ENCODE measurements at regions not wholly inside any gene's neighbourhood (a gene's known extent, or its start where the extent isn't known, plus 50 kb on each side); places are given as distances from the start of the nearest gene placed in this dataset.
A peak's percentile ranks its signal among the peaks of the same experiment; 100 is the strongest.

DNA sequence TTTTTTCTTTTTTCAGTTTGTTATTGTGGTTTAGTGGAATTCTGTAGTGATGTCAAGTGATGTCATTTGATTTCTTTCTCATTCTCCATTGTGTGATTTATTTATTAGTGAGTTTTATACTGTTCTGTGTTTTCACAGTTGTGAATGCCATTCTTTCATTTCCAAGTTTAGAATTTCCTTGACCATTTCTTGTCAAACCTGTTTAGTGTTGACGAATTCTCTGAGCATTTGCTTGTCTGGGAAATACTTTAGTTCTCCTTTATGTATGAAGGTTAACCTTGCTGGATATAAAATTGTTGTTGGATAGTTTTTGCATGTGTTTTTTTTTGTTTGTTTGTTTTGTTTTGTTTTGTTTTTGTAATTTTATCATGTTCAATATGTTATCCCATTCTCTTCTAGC, 633.6 kb upstream of the FAT3 start:
- H3K36me3 ChIP-seq (replicated peaks; ENCODE audit: insufficient read depth, low read length), result no peaks in the 10 kb centered on the region
- peaks cover 4% of the 10 kb centered on the region for H3K4me1 ChIP-seq (ENCODE audit: low read length)
- no peak overlapping the region for H3K9ac ChIP-seq (ENCODE audit: low read length)
- H2AFZ ChIP-seq (ENCODE audit: low read length), result no peak overlapping the region
- no peaks in the 10 kb centered on the region for H3K9me3 ChIP-seq (replicated peaks; ENCODE audit: insufficient read depth, low read length)
- H4K20me1 ChIP-seq (ENCODE audit: insufficient read depth, low read length), result no peaks in the 10 kb centered on the region
- peaks cover under 1% of the 10 kb centered on the region; the same call in 1 of the 2 replicates for H3F3A ChIP-seq (ENCODE audit: insufficient read depth, low read length)
- no peak for DNase-seq
- no peaks in the 10 kb centered on the region for H3K9me2 ChIP-seq (replicated peaks; ENCODE audit: insufficient read depth, low read length)
- H3K4me2 ChIP-seq (ENCODE audit: low read depth, low read length), result no peak overlapping the region
- TF ChIP-seq, protein P1, sequence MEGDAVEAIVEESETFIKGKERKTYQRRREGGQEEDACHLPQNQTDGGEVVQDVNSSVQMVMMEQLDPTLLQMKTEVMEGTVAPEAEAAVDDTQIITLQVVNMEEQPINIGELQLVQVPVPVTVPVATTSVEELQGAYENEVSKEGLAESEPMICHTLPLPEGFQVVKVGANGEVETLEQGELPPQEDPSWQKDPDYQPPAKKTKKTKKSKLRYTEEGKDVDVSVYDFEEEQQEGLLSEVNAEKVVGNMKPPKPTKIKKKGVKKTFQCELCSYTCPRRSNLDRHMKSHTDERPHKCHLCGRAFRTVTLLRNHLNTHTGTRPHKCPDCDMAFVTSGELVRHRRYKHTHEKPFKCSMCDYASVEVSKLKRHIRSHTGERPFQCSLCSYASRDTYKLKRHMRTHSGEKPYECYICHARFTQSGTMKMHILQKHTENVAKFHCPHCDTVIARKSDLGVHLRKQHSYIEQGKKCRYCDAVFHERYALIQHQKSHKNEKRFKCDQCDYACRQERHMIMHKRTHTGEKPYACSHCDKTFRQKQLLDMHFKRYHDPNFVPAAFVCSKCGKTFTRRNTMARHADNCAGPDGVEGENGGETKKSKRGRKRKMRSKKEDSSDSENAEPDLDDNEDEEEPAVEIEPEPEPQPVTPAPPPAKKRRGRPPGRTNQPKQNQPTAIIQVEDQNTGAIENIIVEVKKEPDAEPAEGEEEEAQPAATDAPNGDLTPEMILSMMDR (IDR thresholded peaks at IDR 0.05; ENCODE audit: low read length), result no peak
- no peak for TF ChIP-seq EZH2 (optimal IDR thresholded peaks at IDR 0.05; ENCODE audit: low read depth, low read length)
- no peak for TF ChIP-seq EZH2phosphoT487 (IDR thresholded peaks at IDR 0.05; ENCODE audit: low read length)
- H3K27ac ChIP-seq (ENCODE audit: low read length), result no peak overlapping the region
- H3K79me2 ChIP-seq (ENCODE audit: low read length), result no peaks in the 10 kb centered on the region
- no peak overlapping the region for H3K4me3 ChIP-seq (ENCODE audit: low read length)
- no peaks in the 10 kb centered on the region for H3K27me3 ChIP-seq (replicated peaks; ENCODE audit: insufficient read depth, low read length)

DNA sequence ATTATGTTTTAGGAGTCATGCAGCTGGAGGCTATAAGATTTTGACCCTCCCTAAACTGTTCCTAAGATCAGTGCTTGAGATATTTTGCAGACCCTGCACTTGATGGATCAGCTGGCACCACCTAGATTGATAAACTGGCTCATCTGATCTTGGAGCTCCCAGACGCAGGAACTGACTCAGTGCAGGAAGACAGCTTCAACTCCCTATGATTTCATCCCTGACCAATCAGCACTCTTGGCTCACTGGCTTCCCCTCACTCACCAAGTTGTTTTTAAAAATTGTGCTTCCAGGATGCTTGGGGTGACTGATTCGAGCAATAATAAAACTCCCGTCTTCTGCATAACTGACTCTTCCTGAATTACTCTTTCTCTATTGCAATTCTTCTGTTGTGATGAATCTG, 637.5 kb upstream of the FAT3 start:
- Histone ChIP-seq H3K79me2 (ENCODE audit: low read length) (no peaks in the 10 kb centered on the region), H3F3A (ENCODE audit: insufficient read depth, low read length) (peaks cover 23% of the 10 kb centered on the region), H3K27me3 (replicated peaks; ENCODE audit: insufficient read depth, low read length) (no peaks in the 10 kb centered on the region), H3K4me2 (ENCODE audit: low read depth, low read length) (no peak overlapping the region), H3K4me1 (ENCODE audit: low read length) (peaks cover 13% of the 10 kb centered on the region), H3K9me2 (replicated peaks; ENCODE audit: insufficient read depth, low read length) (no peaks in the 10 kb centered on the region), H2AFZ (ENCODE audit: low read length) (no peak overlapping the region), H3K9ac (ENCODE audit: low read length) (no peak overlapping the region), H3K27ac (ENCODE audit: low read length) (no peak overlapping the region), H4K20me1 (ENCODE audit: insufficient read depth, low read length) (no peaks in the 10 kb centered on the region), H3K9me3 (replicated peaks; ENCODE audit: insufficient read depth, low read length) (no peaks in the 10 kb centered on the region), H3K4me3 (ENCODE audit: low read length) (no peak overlapping the region), H3K36me3 (replicated peaks; ENCODE audit: insufficient read depth, low read length) (no peaks in the 10 kb centered on the region)
- DNase-seq, result no peak
- TF ChIP-seq, protein P1 (IDR thresholded peaks at IDR 0.05; ENCODE audit: low read length), result no peak
- TF ChIP-seq EZH2phosphoT487 (IDR thresholded peaks at IDR 0.05; ENCODE audit: low read length) (no peak), EZH2 (optimal IDR thresholded peaks at IDR 0.05; ENCODE audit: low read depth, low read length) (no peak)

DNA sequence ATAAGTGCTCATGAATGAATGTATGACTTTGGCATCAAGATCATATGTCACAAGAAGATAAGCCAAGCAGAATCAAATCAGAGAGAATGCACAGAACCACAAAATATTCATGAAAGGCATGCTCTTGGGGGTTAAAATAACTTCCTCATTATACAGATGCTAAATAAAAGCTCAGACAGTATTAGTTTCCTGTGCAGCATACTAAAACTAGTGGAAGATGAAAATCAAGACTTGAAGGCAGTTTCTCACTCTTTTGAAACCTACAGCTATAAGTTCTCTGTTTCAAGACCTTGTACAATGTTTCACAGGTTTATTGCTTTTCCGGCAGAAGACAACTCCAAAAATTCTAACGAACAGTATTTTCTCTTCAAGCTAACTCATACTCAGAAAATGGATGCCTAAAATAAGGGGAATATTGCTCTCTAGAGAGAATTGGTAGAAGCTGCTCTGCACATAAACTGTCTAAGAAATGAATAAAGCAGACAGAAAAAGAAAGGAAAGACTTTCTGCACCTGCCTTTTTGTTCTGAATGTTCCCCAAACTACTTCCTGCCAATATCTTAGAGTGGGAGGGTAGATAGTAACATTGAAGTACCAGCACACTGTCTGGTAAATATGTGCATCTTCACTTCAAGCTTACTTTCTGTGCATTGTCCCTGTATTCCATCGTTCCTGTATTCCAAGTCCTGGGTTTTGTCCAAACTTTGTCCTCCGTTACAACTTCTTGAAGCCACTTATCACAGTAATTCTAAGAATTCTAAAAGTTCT, 639.4 kb upstream of the FAT3 start:
- Histone ChIP-seq H4K20me1 (ENCODE audit: insufficient read depth, low read length) (no peaks in the 10 kb centered on the region), H3K27me3 (replicated peaks; ENCODE audit: insufficient read depth, low read length) (no peaks in the 10 kb centered on the region), H3K4me1 (ENCODE audit: low read length) (peaks cover 13% of the 10 kb centered on the region), H3F3A (ENCODE audit: insufficient read depth, low read length) (peaks cover 23% of the 10 kb centered on the region), H3K4me2 (ENCODE audit: low read depth, low read length) (peak overlapping the region; percentile 61), H3K9me3 (replicated peaks; ENCODE audit: insufficient read depth, low read length) (no peaks in the 10 kb centered on the region), H3K79me2 (ENCODE audit: low read length) (no peaks in the 10 kb centered on the region), H2AFZ (ENCODE audit: low read length) (peak overlapping the region; percentile 59), H3K36me3 (replicated peaks; ENCODE audit: insufficient read depth, low read length) (no peaks in the 10 kb centered on the region), H3K9me2 (replicated peaks; ENCODE audit: insufficient read depth, low read length) (no peaks in the 10 kb centered on the region), H3K27ac (ENCODE audit: low read length) (peak overlapping the region; percentile 69), H3K9ac (ENCODE audit: low read length) (peak overlapping the region; percentile 15; the same call in 1 of the 2 replicates), H3K4me3 (ENCODE audit: low read length) (peak overlapping the region; percentile 51)
- DNase-seq, result peak; percentile 55
- TF ChIP-seq EZH2phosphoT487 (IDR thresholded peaks at IDR 0.05; ENCODE audit: low read length) (no peak), EZH2 (optimal IDR thresholded peaks at IDR 0.05; ENCODE audit: low read depth, low read length) (no peak)
- TF ChIP-seq, protein P1 (IDR thresholded peaks at IDR 0.05; ENCODE audit: low read length), result no peak
